ENCODE measurements at regions not wholly inside any gene's neighbourhood (a gene's known extent, or its start where the extent isn't known, plus 50 kb on each side); places are given as distances from the start of the nearest gene placed in this dataset.
"Not testable (repeated sequence)": the region's sequence is repeated elsewhere in the genome, so short reads cannot be mapped to it uniquely, and the experiment has no call there.

- in situ Hi-C loops (cut with HindIII; ENCODE audit: low pct_unique_long_range_greater_than_20kb, low sequenced_read_pairs) = no loop called here
These were observed 210.0 kb upstream of the CLINT1 start for GRCh38 chr5:158068964-158069363.

GRCh38 chr5:158066076-158066475 lies 207.1 kb upstream of the CLINT1 start:
- in situ Hi-C loops (cut with HindIII; ENCODE audit: low pct_unique_long_range_greater_than_20kb, low sequenced_read_pairs) = no loop called here
- no peak for DNase-seq (ENCODE audit: low read depth)

More at GRCh38 chr5:158068964-158069363, 210.0 kb upstream of the CLINT1 start:
- DNase-seq (ENCODE audit: low read depth) = no peak

GRCh38 chr5:158064334-158065123 lies 205.6 kb upstream of the CLINT1 start:
- no peak for DNase-seq (ENCODE audit: low read depth)
- in situ Hi-C loops (cut with HindIII; ENCODE audit: low pct_unique_long_range_greater_than_20kb, low sequenced_read_pairs) = no loop called here

- no peak for DNase-seq (ENCODE audit: low read depth)
- in situ Hi-C loops (cut with HindIII; ENCODE audit: low pct_unique_long_range_greater_than_20kb, low sequenced_read_pairs) = no loop called here
These were observed 204.1 kb upstream of the CLINT1 start for GRCh38 chr5:158063052-158063451.

- in situ Hi-C loops (cut with HindIII; ENCODE audit: low pct_unique_long_range_greater_than_20kb, low sequenced_read_pairs) = no loop called here
- DNase-seq (ENCODE audit: low read depth) = no peak
These were observed 202.5 kb upstream of the CLINT1 start for GRCh38 chr5:158061451-158061850.

- in situ Hi-C loops (cut with HindIII; ENCODE audit: low pct_unique_long_range_greater_than_20kb, low sequenced_read_pairs) = no loop called here
These were observed 201.3 kb upstream of the CLINT1 start for GRCh38 chr5:158060212-158060611.

GRCh38 chr5:158058208-158059120 lies 199.5 kb upstream of the CLINT1 start:
- in situ Hi-C loops (cut with HindIII; ENCODE audit: low pct_unique_long_range_greater_than_20kb, low sequenced_read_pairs) = no loop called here

More at GRCh38 chr5:158060212-158060611, 201.3 kb upstream of the CLINT1 start:
- no peak for DNase-seq (ENCODE audit: low read depth)

GRCh38 chr5:158056130-158056825 lies 197.3 kb upstream of the CLINT1 start:
- in situ Hi-C loops (cut with HindIII; ENCODE audit: low pct_unique_long_range_greater_than_20kb, low sequenced_read_pairs) = no loop called here
- no peak for DNase-seq (ENCODE audit: low read depth)

More at GRCh38 chr5:158058208-158059120, 199.5 kb upstream of the CLINT1 start:
- DNase-seq (ENCODE audit: low read depth) = no peak

GRCh38 chr5:158055111-158055501 lies 196.2 kb upstream of the CLINT1 start:
- in situ Hi-C loops (cut with HindIII; ENCODE audit: low pct_unique_long_range_greater_than_20kb, low sequenced_read_pairs) = no loop called here
- DNase-seq (ENCODE audit: low read depth) = no peak

- in situ Hi-C loops (cut with HindIII; ENCODE audit: low pct_unique_long_range_greater_than_20kb, low sequenced_read_pairs) = no loop called here
- DNase-seq (ENCODE audit: low read depth) = peak; percentile 71
These were observed 195.5 kb upstream of the CLINT1 start for GRCh38 chr5:158054223-158055110.

GRCh38 chr5:158051036-158051435 lies 192.1 kb upstream of the CLINT1 start:
- DNase-seq (ENCODE audit: low read depth) = peak; percentile 78
- in situ Hi-C loops (cut with HindIII; ENCODE audit: low pct_unique_long_range_greater_than_20kb, low sequenced_read_pairs) = no loop called here

GRCh38 chr5:158050421-158050820 lies 191.5 kb upstream of the CLINT1 start:
- in situ Hi-C loops (cut with HindIII; ENCODE audit: low pct_unique_long_range_greater_than_20kb, low sequenced_read_pairs) = no loop called here
- DNase-seq (ENCODE audit: low read depth) = no peak

- no peak for DNase-seq (ENCODE audit: low read depth)
- in situ Hi-C loops (cut with HindIII; ENCODE audit: low pct_unique_long_range_greater_than_20kb, low sequenced_read_pairs) = no loop called here
These were observed 190.5 kb upstream of the CLINT1 start for GRCh38 chr5:158049459-158049858.

GRCh38 chr5:158045696-158046095 lies 186.8 kb upstream of the CLINT1 start:
- in situ Hi-C loops (cut with HindIII; ENCODE audit: low pct_unique_long_range_greater_than_20kb, low sequenced_read_pairs) = no loop called here
- DNase-seq (ENCODE audit: low read depth) = no peak

GRCh38 chr5:158039911-158040347 lies 181.0 kb upstream of the CLINT1 start:
- in situ Hi-C loops (cut with HindIII; ENCODE audit: low pct_unique_long_range_greater_than_20kb, low sequenced_read_pairs) = no loop called here
- no peak for DNase-seq (ENCODE audit: low read depth)

- in situ Hi-C loops (cut with HindIII; ENCODE audit: low pct_unique_long_range_greater_than_20kb, low sequenced_read_pairs) = no loop called here
These were observed 180.5 kb upstream of the CLINT1 start for GRCh38 chr5:158039441-158039840.

GRCh38 chr5:158036983-158037595 lies 178.1 kb upstream of the CLINT1 start:
- in situ Hi-C loops (cut with HindIII; ENCODE audit: low pct_unique_long_range_greater_than_20kb, low sequenced_read_pairs); DNase-seq (ENCODE audit: low read depth): not testable (repeated sequence)

More at GRCh38 chr5:158039441-158039840, 180.5 kb upstream of the CLINT1 start:
- no peak for DNase-seq (ENCODE audit: low read depth)
